Amygdala (tissue), 56 donors: ENCODE measurements at regions not wholly inside any gene's neighbourhood (a gene's known extent, or its start where the extent isn't known, plus 50 kb on each side); places are given as distances from the start of the nearest gene placed in this dataset.

Experiments used
- DNase-seq, 56 donors: peaks; one replicate each; lab custom pipeline; 2025; lab: John Stamatoyannopoulos, UW

GRCh38 chr2:147560810-147561535 lies 283.9 kb upstream of the ACVR2A start:
- DNase-seq: no peak

GRCh38 chr2:147559070-147559725 lies 285.6 kb upstream of the ACVR2A start:
- no peak for DNase-seq

GRCh38 chr2:147558620-147559019 lies 286.2 kb upstream of the ACVR2A start:
- no peak for DNase-seq

- no peak for DNase-seq
Measured at GRCh38 chr2:147554521-147555107, 290.2 kb upstream of the ACVR2A start.

- DNase-seq: no peak
Measured at GRCh38 chr2:147553775-147554271, 291.0 kb upstream of the ACVR2A start.

- no peak for DNase-seq
Measured at GRCh38 chr2:147550995-147551731, 293.7 kb upstream of the ACVR2A start.

- no peak for DNase-seq
Measured at GRCh38 chr2:147549054-147549453, 295.8 kb upstream of the ACVR2A start.

GRCh38 chr2:147548451-147548850 lies 296.4 kb upstream of the ACVR2A start:
- DNase-seq: no peak

- DNase-seq: no peak
Measured at GRCh38 chr2:147547440-147547839, 297.4 kb upstream of the ACVR2A start.

- no peak for DNase-seq
Measured at GRCh38 chr2:147546109-147546508, 298.7 kb upstream of the ACVR2A start.

- no peak for DNase-seq
Measured at GRCh38 chr2:147543056-147543455, 301.8 kb upstream of the ACVR2A start.

- DNase-seq: no peak
Measured at GRCh38 chr2:147542351-147542750, 302.5 kb upstream of the ACVR2A start.

- DNase-seq: no peak
Measured at GRCh38 chr2:147541314-147541713, 303.5 kb upstream of the ACVR2A start.

- DNase-seq: no peak
Measured at GRCh38 chr2:147538821-147539220, 306.0 kb upstream of the ACVR2A start.

GRCh38 chr2:147538088-147538487 lies 306.7 kb upstream of the ACVR2A start:
- DNase-seq: no peak

GRCh38 chr2:147531269-147531668 lies 313.6 kb upstream of the ACVR2A start:
- DNase-seq: no peak

- no peak for DNase-seq
Measured at GRCh38 chr2:147530033-147530432, 314.8 kb upstream of the ACVR2A start.

- no peak for DNase-seq
Measured at GRCh38 chr2:147525819-147526489, 318.9 kb upstream of the ACVR2A start.

GRCh38 chr2:147524912-147525311 lies 319.9 kb upstream of the ACVR2A start:
- no peak for DNase-seq

- DNase-seq: no peak
Measured at GRCh38 chr2:147523415-147523814, 321.4 kb upstream of the ACVR2A start.
